Cardiac fibroblast (primary cell): ENCODE measurements at regions not wholly inside any gene's neighbourhood (a gene's known extent, or its start where the extent isn't known, plus 50 kb on each side); places are given as distances from the start of the nearest gene placed in this dataset.

Source experiments
- DNase-seq, 2 donors: peaks; one replicate each; pipeline versions ENCODE4 v3.0.0 to v3.0.0-alpha.2; 2010; ENCODE audit warnings: low read depth in 2 of 2
- H3K4me3 ChIP-seq, 2 donors: replicated peaks in 1 of 2; 1 replicate in 1 of 2; 2 replicates in 1 of 2; pipeline ENCODE4 v1.5.1; 2011; ENCODE audit warnings: low read depth in 2 of 2, low read length in 2 of 2, mild to moderate bottlenecking in 2 of 2, moderate library complexity in 1 of 2
- CTCF ChIP-seq: IDR thresholded peaks from one replicate; pipeline ENCODE4 v1.5.1; 2011; ENCODE audit warnings: low read depth, mild to moderate bottlenecking, low read length, inconsistent platforms

DNA sequence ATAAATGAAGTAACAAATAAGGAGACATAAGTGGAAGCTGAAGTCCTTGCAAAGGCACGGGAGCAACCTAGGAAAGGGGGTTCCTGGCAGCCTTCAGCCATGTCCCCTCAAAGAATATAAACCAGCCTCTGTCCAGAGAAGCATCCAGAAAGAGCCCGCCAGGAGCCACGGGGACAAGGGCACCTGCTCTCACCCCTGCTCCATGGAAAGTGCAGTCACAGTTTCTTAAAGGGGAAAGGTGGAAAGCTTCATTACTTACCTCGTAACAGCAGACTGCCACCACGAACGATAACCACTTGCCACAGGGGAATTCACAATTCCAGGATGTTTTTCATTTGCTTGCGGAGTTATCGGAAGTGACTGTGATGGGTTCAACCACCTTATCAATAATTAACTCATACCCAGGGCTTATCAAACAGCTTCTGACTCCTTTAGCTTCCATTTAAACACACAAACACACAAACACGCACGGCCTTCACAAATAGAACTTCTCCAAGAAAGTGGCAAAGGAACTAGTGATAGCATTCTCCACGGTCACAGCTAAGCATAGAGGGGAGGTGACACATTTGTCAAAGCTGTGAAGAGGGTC lies 134.2 kb upstream of the IGF1R start:
- TF ChIP-seq CTCF = no peak
- no peak overlapping the region for H3K4me3 ChIP-seq
- DNase-seq = no peak

GRCh38 chr15:98518823-98519561 lies 129.3 kb upstream of the IGF1R start:
- H3K4me3 ChIP-seq = no peak overlapping the region
- peak; percentile 84 for DNase-seq
- TF ChIP-seq CTCF = peak; percentile 72

GRCh38 chr15:98519767-98520550 lies 128.4 kb upstream of the IGF1R start:
- H3K4me3 ChIP-seq = no peak overlapping the region
- TF ChIP-seq CTCF = no peak
- DNase-seq = peak in 1 of 2 donors; percentile 10

DNA sequence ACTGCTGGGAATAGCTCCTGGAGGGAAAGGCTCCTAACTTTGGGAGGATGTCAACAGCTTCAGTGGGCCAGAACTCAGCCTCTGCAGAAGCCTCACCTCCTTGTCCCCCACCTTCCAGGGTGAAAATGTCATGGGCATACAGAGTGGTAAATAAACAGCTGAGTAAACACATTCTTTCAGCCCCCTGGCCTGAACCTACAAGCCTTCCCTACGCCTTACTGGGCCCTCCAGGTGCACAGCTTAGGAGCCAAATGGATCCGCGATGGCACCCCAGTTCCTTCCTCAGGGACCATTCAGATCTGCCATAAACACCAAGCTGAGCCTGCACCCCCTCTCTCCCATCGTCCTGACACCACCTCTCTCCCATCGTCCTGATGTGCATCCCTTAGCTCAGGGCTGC lies 126.2 kb upstream of the IGF1R start:
- TF ChIP-seq CTCF = no peak
- no peak overlapping the region for H3K4me3 ChIP-seq
- DNase-seq = no peak

GRCh38 chr15:98523912-98524662 lies 124.3 kb upstream of the IGF1R start:
- TF ChIP-seq CTCF = no peak
- no peak for DNase-seq
- H3K4me3 ChIP-seq = no peak overlapping the region

DNA sequence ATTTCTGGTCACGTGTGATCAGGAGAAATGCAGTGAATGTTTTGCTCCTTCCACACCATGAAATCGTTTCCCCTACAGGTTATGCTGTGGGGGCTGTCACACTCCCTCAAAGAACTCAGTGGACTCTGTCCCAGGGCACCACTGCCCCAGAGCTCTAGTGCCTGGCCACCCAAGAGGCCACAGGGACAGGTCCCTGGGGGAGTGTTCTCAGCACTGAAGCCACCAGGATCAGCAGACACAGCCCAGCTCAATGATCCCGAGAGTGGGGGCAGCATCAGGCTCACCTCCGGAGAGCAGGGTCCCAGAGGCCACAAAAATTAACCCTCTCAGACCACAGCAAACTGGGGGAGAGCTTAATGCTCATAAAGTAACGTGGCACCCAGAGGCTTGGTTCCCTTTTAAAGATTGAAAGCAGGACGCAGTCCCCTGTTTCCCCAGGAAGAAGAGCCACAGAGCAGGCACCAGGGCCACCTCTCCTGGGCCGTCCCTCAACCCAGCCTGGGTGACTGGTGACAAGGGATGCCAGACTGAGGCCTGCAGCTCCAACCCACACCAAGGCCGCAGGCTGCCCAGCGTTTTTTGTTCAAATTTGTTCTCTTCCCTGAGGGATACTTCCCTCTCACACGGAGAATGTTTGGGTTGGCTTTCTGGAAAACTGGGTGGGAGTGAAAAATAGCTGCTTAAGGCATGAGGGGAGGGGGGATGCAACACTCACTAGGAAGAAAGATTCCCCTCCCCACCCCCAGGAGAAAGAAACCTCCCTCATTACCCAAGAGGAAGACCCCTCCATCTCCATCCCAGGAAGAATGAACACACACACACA lies 123.3 kb upstream of the IGF1R start:
- TF ChIP-seq CTCF = no peak
- no peak for DNase-seq
- no peak overlapping the region for H3K4me3 ChIP-seq
